GM19023 (cell line): ENCODE measurements at regions not wholly inside any gene's neighbourhood (a gene's known extent, or its start where the extent isn't known, plus 50 kb on each side); places are given as distances from the start of the nearest gene placed in this dataset.

ENCODE experiments used
- ATAC-seq: cut with Tn5 transposase; IDR thresholded peaks from one replicate; pipeline ENCODE4 v1.9.1; 2021; ENCODE audit warnings: mild to moderate bottlenecking, moderate library complexity; ENCODE audit not compliant: unreplicated experiment

DNA sequence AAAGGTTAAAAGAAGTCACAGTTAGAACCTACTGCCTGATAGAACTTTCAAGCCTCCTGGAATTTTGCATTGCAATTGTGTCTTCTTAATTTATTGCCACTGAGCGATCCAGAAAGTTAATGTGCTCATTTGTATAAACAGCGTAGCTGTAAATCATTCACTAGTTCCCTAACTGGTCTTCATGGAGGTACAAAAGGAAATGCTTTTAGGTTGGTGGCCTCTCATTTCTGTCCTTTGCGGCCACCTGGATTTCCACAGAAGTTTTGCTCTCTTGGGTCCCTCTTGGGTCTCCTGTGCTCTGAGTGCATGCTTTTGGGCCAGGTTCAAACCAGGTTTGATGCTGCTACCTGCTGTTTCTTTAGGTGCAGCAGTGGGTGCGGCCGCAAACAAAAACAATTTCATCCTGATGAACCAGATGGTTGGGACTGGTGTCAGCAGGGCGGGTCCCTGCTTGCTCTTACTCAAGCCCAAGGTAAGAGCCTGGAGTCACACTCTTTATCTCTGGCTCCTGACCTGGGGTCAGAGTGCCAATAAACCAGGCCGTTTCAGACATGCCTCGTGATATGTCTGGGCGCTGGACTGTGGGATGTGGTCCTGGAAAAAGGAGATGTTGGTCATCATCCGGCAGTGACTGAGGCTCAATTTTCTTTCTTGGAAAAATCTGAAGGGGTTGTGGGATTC, 270.1 kb downstream of the PTTG2 start:
- ATAC-seq: no peak

GRCh38 chr4:38230821-38231563, 270.8 kb downstream of the PTTG2 start:
- no peak for ATAC-seq

DNA sequence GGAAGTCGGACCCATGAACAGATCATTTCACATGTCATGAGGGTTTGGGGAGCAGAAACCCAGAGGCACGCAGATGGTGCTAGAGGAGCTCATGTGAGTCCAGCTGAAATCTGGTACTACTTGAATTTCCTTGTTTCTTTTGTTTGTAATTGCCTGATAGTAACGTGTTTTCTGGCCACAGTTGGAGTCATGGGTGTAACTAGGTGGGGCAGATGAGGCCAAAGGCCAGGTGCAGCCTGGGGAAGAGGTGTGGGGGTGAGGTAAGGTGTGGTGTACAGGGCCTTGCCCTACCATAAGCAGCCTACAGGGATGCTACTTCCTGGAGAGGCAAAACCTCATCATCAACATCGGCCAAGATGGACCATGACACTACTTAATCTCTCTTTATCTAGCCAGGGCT, 271.4 kb downstream of the PTTG2 start:
- no peak for ATAC-seq

GRCh38 chr4:38232741-38233140, 272.5 kb downstream of the PTTG2 start:
- no peak for ATAC-seq

DNA sequence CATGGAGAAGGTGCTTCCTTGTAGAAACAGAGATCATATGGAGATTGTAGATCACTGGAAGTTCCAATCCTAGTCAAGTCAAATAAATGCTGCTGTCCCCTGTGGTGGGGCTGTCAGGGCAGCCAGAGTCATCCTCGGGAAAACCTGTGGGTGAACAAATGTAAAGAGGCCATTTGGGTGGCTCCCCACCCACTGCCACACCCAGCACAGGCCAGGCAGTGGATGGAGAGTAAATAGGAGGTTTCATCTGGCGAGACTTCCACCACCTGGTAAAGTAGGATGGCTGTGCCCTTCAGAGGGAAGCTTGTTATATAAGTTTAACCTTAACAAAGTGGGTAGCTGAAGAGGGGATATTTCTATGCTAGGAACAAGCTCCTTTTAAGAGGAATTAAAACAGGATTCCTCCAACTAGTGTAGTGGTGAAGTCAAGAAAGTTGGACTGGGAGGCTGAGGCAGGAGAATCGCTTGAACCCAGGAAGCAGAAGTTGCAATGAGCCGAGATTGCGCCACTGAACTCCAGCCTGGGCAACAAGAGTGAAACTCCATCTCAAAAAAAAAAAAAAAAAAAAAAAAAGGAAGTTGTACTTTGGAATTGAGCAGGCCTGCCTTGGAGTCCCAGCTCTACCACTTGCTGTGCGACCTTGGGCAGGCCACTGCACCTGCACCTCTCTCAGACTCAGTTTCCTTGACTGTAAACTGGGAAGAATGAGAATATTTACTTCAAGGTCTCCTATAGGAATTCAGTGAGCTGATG, 273.7 kb downstream of the PTTG2 start:
- ATAC-seq: no peak

GRCh38 chr4:38235354-38235753, 275.2 kb downstream of the PTTG2 start:
- no peak for ATAC-seq

DNA sequence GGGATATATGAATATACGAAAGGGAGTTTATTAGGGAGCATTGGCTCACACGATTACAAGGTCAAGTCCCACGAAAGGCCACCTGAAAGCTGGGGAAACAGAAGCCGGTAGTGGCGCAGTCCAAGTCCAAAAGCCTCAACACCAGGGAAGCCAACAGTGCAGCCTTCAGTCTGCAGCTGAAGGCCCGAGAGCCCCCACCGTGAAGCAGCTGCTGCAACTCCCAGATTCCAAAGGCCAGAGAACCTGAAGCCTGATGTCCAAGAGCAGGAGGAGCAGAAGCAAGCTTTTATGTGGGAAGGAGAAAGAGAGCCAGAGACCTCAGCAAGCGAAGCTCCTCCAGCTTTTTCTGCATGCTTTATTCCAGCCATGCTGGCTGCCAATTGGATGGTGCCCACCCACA, 275.8 kb downstream of the PTTG2 start:
- no peak for ATAC-seq

- no peak for ATAC-seq
Observed at GRCh38 chr4:38236503-38236902, 276.3 kb downstream of the PTTG2 start.

- ATAC-seq: no peak
Observed at GRCh38 chr4:38237139-38237538, 276.9 kb downstream of the PTTG2 start.

GRCh38 chr4:38241541-38241940, 281.3 kb downstream of the PTTG2 start:
- no peak for ATAC-seq

DNA sequence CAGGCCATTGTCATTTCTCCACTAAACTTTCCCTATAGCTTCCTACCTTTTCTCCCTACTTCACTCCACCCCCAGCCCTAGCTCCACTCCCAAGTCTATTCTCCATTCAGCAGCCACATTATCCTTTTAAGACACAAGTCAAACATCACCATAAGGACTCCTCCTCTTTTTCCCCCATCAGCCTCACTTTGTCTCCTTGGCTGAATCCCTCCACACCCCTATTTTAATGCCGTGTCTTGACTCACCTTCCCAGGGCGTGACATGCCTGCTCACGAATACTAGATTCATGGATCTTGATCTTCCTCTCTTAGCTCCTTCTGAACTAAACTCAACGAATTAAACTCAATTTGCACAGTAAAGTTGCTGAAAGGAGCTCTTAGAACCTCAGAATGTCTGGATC, 281.9 kb downstream of the PTTG2 start:
- no peak for ATAC-seq

DNA sequence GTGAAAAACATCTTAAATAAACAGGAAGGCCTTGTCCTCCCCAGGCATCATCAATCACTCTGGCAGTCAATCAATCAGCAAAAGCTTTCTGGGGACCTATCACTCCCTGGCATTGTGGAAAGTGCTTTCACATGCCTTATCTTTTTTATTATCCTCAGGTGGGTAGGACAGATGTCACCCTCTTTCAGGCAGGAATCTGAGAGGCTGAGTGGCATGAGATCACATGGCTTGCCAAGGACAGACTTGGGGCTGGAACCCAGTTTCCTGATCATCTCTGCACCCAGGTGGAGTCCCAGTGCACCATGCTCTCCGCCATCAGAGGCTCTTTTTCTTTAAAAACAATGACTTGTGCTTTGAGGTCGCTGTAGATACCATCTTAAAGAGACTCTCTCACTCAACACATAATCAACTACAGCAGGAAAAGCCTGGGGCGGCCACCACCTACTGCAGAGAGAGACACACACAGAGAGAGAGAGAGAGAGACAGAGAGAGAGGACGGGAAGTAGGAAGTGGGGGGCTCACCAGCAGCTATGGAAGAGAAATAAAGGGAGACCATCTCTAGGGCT, 282.7 kb downstream of the PTTG2 start:
- no peak for ATAC-seq

DNA sequence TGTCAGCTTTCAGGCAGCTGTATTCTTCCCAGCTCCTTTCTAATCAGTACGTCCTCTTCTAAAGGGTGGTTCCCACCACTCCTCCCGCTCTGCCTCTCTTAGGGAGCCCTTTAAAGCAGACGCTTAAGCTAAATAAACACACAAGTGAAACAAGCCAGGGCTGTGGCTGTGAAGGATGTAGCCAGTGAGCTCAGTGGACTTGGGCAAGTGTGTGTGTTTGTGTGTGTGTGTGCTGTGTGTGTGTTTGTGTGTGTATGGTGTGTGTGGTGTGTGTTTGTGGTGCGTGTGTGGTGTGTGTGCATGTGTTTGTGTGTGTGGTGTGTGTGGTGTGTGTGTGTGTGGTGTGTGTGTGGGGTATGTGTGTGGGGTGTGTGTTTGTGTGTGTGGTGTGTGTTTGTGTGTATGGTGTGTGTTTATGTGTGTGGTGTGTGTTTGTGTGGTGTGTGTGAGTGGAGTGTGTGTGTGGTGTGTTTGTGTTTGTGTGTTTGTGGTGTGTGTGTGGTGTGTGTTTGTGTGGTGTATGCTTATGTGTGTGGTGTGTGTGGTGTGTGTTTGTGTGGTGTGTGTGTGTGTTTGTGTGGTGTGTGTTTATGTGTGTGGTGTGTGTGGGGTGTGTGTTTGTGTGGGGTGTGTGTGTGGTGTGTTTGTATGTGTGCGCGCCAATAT, 283.3 kb downstream of the PTTG2 start:
- no peak for ATAC-seq

DNA sequence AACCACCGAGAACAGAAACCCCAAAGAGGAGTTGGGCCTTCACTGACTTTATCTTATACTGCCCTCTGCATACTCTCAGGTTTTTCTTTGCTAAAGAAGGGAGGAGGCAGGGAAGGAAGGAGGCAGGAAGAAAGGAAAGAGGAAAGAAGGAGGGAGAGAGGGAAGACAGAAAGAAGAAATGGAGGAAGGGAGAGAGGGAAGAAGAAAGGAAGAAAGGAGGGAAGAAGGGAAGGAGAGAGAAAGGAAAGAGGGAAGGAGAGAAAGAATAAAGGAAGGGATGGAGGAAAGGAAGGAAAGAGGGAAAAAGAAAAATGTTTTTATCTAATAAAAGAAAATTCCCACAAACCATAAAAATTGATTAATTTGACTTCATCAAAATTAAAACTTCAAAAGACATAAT, 294.6 kb downstream of the PTTG2 start:
- no peak for ATAC-seq

DNA sequence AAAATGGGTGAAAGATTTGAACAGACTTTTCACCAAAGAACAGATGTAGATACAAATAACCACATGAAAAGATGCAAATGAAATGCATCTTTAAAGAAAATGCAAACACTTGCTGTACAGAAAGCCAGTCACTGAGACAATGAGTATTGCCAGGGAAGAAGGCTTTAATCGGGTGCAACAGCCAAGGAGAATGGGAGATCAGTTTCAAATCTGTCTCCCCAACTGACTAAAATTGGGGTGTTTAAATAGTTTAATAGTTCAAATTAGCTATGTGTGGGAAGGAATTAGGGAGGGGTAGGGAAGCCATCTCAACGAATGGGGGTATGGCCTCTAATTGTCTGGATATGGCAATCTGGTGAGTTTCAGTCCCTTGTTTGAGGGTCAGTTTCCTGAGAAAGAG, 295.4 kb downstream of the PTTG2 start:
- no peak for ATAC-seq

DNA sequence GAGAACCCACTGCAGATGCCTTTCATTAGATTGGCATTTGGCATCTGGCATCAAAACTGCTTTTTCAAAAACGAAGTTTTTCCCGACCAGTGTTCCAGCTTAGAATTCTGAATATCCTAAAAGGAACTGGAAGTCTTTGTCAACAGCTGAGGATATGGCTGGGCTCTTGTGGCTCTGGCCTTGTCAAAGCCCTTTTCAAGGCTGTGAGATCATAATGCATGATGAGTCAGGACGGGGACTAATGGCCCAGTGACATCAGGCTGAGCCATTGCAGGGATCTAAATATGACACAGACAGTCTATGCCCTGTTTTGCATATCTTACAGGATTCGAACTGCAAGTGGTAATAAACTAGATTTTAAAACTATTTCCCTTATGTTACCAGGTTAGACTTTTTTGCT, 306.4 kb downstream of the PTTG2 start:
- no peak for ATAC-seq

GRCh38 chr4:38268108-38268820, 308.1 kb downstream of the PTTG2 start:
- no peak for ATAC-seq

GRCh38 chr4:38268837-38269236, 308.6 kb downstream of the PTTG2 start:
- no peak for ATAC-seq

DNA sequence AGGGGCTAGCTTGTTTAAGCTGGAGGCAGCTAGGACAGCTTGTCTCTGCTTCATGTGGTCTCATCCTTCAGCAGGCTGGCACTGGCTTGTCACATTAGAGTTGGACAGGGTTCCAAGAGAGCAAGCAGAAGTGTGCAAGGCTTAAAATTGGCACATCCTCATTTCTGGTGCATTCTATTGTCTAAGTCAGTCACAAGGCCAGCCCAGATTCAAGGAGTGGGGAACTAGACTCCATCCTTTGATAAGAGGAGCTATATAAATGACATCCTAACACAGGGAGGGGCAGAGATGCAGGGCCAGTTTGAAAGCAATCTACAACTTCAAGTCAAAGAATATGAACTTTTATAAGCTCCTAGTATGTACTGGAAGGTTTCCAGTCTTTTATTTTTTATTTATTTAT, 313.2 kb downstream of the PTTG2 start:
- ATAC-seq: no peak

- no peak for ATAC-seq
Observed at GRCh38 chr4:38275331-38276100, 315.3 kb downstream of the PTTG2 start.
